Dendritic cell treated with granulocyte-macrophage colony-stimulating factor and Interleukin-4, amounts not matched to agents 40 ng/mL and 50 ng/mL, for 4 days (primary cell): ENCODE measurements at regions not wholly inside any gene's neighbourhood (a gene's known extent, or its start where the extent isn't known, plus 50 kb on each side); places are given as distances from the start of the nearest gene placed in this dataset.
"Not testable (repeated sequence)": the region's sequence is repeated elsewhere in the genome, so short reads cannot be mapped to it uniquely, and the experiment has no call there.

ENCODE experiments used
- H3K27ac Mint-ChIP-seq: one replicate; pipeline ENCODE4 v1.8.0; 2022; ENCODE audit warnings: mild to moderate bottlenecking, mixed read lengths
- H3K27me3 Mint-ChIP-seq: one replicate; pipeline ENCODE4 v1.8.0; 2022; ENCODE audit warnings: mild to moderate bottlenecking, mixed read lengths
- H3K36me3 Mint-ChIP-seq: one replicate; pipeline ENCODE4 v1.8.0; 2022; ENCODE audit warnings: low read depth, mixed read lengths
- H3K4me1 Mint-ChIP-seq: one replicate; pipeline ENCODE4 v1.8.0; 2022; ENCODE audit warnings: low read depth, mixed read lengths
- H3K4me3 Mint-ChIP-seq: one replicate; pipeline ENCODE4 v1.8.0; 2022; ENCODE audit warnings: mild to moderate bottlenecking, moderate library complexity, mixed read lengths
- H3K9me3 Mint-ChIP-seq: one replicate; pipeline ENCODE4 v1.8.0; 2022; ENCODE audit warnings: mixed read lengths
- intact Hi-C: fragments of 100-400 bp; cut with micrococcal nuclease; formaldehyde crosslinking; loops from one replicate; pipeline ENCODE4 v1.15.0; 2022

- Mint-ChIP-seq H3K9me3 (peaks cover 21% of the 10 kb centered on the region), H3K27ac (no peak overlapping the region), H3K27me3 (no peaks in the 10 kb centered on the region), H3K36me3 (no peaks in the 10 kb centered on the region), H3K4me1 (no peaks in the 10 kb centered on the region), H3K4me3 (no peak overlapping the region)
- intact Hi-C loops: no loop called here
Measured at GRCh38 chr1:219324171-219324570, 150.5 kb downstream of the LYPLAL1 start.

- H3K4me3 Mint-ChIP-seq: no peak overlapping the region
- intact Hi-C loops: no loop called here
- H3K27ac Mint-ChIP-seq: no peak overlapping the region
Measured at GRCh38 chr1:219323426-219323825, 149.7 kb downstream of the LYPLAL1 start.

GRCh38 chr1:219322766-219323165, 149.1 kb downstream of the LYPLAL1 start:
- no peak overlapping the region for H3K27ac Mint-ChIP-seq
- no peak overlapping the region for H3K4me3 Mint-ChIP-seq
- H3K27me3 Mint-ChIP-seq: no peaks in the 10 kb centered on the region
- H3K9me3 Mint-ChIP-seq: peaks cover 15% of the 10 kb centered on the region
- no peaks in the 10 kb centered on the region for H3K4me1 Mint-ChIP-seq
- no peaks in the 10 kb centered on the region for H3K36me3 Mint-ChIP-seq
- intact Hi-C loops: no loop called here

More at GRCh38 chr1:219323426-219323825, 149.7 kb downstream of the LYPLAL1 start:
- Mint-ChIP-seq H3K36me3 (no peaks in the 10 kb centered on the region), H3K4me1 (no peaks in the 10 kb centered on the region), H3K27me3 (no peaks in the 10 kb centered on the region), H3K9me3 (peaks cover 21% of the 10 kb centered on the region)

DNA sequence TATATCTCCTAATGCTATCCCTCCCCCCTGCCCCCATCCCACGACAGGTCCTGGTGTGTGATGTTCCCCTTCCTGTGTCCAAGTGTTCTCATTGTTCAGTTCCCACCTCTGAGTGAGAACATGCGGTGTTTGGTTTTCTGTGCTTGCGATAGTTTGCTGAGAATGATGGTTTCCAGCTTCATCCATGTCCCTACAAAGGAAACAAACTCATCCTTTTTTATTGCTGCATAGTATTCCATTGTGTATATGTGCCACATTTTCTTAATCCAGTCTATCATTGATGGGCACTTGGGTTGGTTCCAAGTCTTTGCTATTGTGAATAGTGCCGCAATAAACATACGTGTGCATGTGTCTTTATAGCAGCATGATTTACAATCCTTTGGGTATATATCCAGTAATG, 146.9 kb downstream of the LYPLAL1 start:
- H3K9me3 Mint-ChIP-seq: peaks cover 10% of the 10 kb centered on the region
- H3K36me3 Mint-ChIP-seq, H3K4me3 Mint-ChIP-seq, H3K27ac Mint-ChIP-seq, H3K4me1 Mint-ChIP-seq, intact Hi-C loops, H3K27me3 Mint-ChIP-seq: not testable (repeated sequence)

GRCh38 chr1:219318826-219319225, 145.1 kb downstream of the LYPLAL1 start:
- Mint-ChIP-seq H3K27ac (no peak overlapping the region), H3K27me3 (no peaks in the 10 kb centered on the region), H3K9me3 (peaks cover 10% of the 10 kb centered on the region), H3K4me3 (no peak overlapping the region), H3K4me1 (no peaks in the 10 kb centered on the region), H3K36me3 (no peaks in the 10 kb centered on the region)
- intact Hi-C loops: no loop called here

DNA sequence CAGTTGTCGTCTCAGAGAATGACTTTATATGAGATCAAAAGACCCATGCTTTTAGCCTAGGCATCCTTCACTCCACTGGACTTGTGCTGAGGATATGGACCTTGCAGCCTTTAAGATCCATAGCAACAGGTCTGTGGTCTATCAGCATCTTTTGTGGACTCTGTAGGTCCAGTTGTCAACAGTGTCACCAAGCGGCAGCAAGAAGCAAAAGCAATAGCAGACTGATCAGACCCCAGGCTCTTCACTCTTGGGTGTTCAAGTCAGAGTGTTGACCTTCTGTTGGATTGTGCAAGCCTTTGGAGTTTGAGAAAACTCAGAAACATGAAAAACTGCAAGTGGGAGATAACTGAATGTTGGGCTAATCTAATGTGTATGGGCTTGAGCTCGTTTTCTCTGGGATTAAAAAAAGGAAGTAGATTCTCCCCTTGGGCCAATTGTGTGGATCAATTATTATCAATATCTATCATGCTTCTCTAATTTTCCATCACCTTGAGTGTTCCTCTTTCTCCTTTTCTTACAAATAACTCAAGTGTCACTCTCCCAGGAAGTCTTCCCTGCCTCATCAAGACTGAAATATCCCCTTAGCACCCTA, 144.2 kb downstream of the LYPLAL1 start:
- H3K36me3 Mint-ChIP-seq: no peaks in the 10 kb centered on the region
- peaks cover 10% of the 10 kb centered on the region for H3K9me3 Mint-ChIP-seq
- no peaks in the 10 kb centered on the region for H3K27me3 Mint-ChIP-seq
- H3K4me3 Mint-ChIP-seq: no peak overlapping the region
- no peaks in the 10 kb centered on the region for H3K4me1 Mint-ChIP-seq
- intact Hi-C loops: no loop called here
- H3K27ac Mint-ChIP-seq: no peak overlapping the region

GRCh38 chr1:219316066-219316465, 142.4 kb downstream of the LYPLAL1 start:
- Mint-ChIP-seq H3K9me3 (peaks cover 10% of the 10 kb centered on the region), H3K27ac (no peak overlapping the region), H3K27me3 (no peaks in the 10 kb centered on the region), H3K4me1 (no peaks in the 10 kb centered on the region), H3K4me3 (no peak overlapping the region), H3K36me3 (no peaks in the 10 kb centered on the region)
- intact Hi-C loops: no loop called here

GRCh38 chr1:219313961-219314360, 140.3 kb downstream of the LYPLAL1 start:
- Mint-ChIP-seq H3K9me3 (peaks cover 19% of the 10 kb centered on the region), H3K27ac (no peak overlapping the region), H3K27me3 (no peaks in the 10 kb centered on the region), H3K4me1 (no peaks in the 10 kb centered on the region), H3K36me3 (no peaks in the 10 kb centered on the region), H3K4me3 (no peak overlapping the region)
- intact Hi-C loops: no loop called here

DNA sequence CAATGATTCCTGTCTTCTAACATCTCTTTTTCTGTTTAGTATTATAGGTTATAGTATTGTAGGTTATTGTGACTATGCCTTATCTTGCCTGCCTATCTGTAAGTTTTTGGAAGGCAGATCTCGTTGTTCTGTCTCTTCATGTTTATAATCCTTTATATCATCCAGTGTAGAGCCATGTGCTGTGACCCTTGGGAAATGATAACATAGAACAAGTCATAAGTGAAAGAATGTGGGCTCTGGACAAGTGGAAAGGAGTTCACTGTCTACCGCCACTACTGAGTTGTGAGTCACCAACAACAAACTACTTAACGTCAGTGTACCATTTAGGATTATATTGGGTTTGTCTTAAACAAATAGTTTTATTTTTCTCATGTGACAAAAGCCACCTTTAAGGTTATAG, 139.3 kb downstream of the LYPLAL1 start:
- H3K9me3 Mint-ChIP-seq: peaks cover 26% of the 10 kb centered on the region
- no peak overlapping the region for H3K4me3 Mint-ChIP-seq
- H3K4me1 Mint-ChIP-seq: no peaks in the 10 kb centered on the region
- intact Hi-C loops: no loop called here
- no peak overlapping the region for H3K27ac Mint-ChIP-seq
- no peaks in the 10 kb centered on the region for H3K27me3 Mint-ChIP-seq
- no peaks in the 10 kb centered on the region for H3K36me3 Mint-ChIP-seq

DNA sequence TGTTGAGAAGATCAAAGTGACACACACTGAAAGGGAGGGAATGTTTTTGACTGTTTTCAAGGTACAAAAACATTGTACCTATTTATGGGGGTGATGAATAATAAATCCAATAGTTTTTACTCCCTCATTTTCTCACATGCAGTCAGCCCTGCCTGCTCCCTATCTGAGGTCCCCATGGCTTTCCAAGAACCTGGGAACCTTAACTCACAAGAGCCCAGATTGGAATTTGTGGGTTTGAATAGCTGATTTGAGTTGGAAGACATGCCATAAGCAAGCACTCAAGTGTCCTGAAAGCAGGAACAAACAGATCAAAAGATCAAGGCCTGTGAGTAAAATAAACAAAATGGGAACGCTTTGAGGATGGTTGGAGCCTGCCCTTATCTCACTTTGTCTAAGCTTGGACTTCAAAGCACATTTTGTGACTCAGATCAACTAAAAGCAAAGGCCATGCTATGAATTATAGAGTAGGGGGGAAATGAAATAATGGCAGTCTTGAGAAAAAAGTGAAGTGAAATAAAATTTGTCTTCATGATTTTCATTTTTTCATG, 136.6 kb downstream of the LYPLAL1 start:
- no peak overlapping the region for H3K4me3 Mint-ChIP-seq

GRCh38 chr1:219308367-219308766, 134.7 kb downstream of the LYPLAL1 start:
- no peak overlapping the region for H3K27ac Mint-ChIP-seq
- H3K4me3 Mint-ChIP-seq: no peak overlapping the region
- intact Hi-C loops: no loop called here
- no peaks in the 10 kb centered on the region for H3K27me3 Mint-ChIP-seq
- H3K4me1 Mint-ChIP-seq: no peaks in the 10 kb centered on the region
- peaks cover 34% of the 10 kb centered on the region for H3K9me3 Mint-ChIP-seq
- no peaks in the 10 kb centered on the region for H3K36me3 Mint-ChIP-seq

More for the DNA sequence above, 136.6 kb downstream of the LYPLAL1 start:
- intact Hi-C loops: no loop called here
- Mint-ChIP-seq H3K36me3 (no peaks in the 10 kb centered on the region), H3K27me3 (no peaks in the 10 kb centered on the region), H3K27ac (no peak overlapping the region), H3K4me1 (no peaks in the 10 kb centered on the region), H3K9me3 (peaks cover 29% of the 10 kb centered on the region)

- intact Hi-C loops: no loop called here
- Mint-ChIP-seq H3K36me3 (no peaks in the 10 kb centered on the region), H3K4me3 (no peak overlapping the region), H3K27ac (no peak overlapping the region), H3K9me3 (peaks cover 31% of the 10 kb centered on the region), H3K27me3 (no peaks in the 10 kb centered on the region), H3K4me1 (no peaks in the 10 kb centered on the region)
Measured at GRCh38 chr1:219304227-219305226, 130.8 kb downstream of the LYPLAL1 start.

GRCh38 chr1:219302697-219303096, 129.0 kb downstream of the LYPLAL1 start:
- Mint-ChIP-seq H3K4me1 (no peaks in the 10 kb centered on the region), H3K4me3 (no peak overlapping the region), H3K27ac (no peak overlapping the region), H3K36me3 (no peaks in the 10 kb centered on the region), H3K27me3 (no peaks in the 10 kb centered on the region), H3K9me3 (peaks cover 15% of the 10 kb centered on the region)
- intact Hi-C loops: no loop called here

DNA sequence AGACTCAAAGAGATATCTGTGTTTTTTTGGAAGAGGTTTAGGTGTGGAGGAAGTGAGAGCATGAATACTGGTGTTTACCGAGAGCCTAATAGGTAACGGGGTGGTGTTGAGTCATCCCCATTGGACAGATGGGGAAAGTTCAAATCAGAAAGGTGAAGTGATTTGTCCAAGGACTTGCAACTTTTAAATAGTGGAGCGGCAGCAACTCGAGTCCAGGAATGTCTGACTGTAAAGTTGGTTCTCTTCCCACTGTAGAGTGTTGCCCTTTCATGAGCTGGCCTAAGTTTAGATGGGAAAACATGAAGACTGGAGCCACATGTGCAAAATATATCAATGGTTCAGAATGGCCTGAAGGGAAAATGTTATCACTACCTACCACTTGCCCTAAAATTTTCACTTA, 125.7 kb downstream of the LYPLAL1 start:
- no peak overlapping the region for H3K4me3 Mint-ChIP-seq
- no peaks in the 10 kb centered on the region for H3K36me3 Mint-ChIP-seq
- no peaks in the 10 kb centered on the region for H3K27me3 Mint-ChIP-seq
- no peak overlapping the region for H3K27ac Mint-ChIP-seq
- peaks cover 16% of the 10 kb centered on the region for H3K9me3 Mint-ChIP-seq
- H3K4me1 Mint-ChIP-seq: no peaks in the 10 kb centered on the region
- intact Hi-C loops: no loop called here
